HG03175 (cell line): ENCODE measurements at regions not wholly inside any gene's neighbourhood (a gene's known extent, or its start where the extent isn't known, plus 50 kb on each side); places are given as distances from the start of the nearest gene placed in this dataset.
"Not testable (repeated sequence)": the region's sequence is repeated elsewhere in the genome, so short reads cannot be mapped to it uniquely, and the experiment has no call there.

Source experiments
- ATAC-seq: cut with Tn5 transposase; IDR thresholded peaks from one replicate; pipeline ENCODE4 v1.9.1; 2021; ENCODE audit warnings: mild to moderate bottlenecking, moderate library complexity; ENCODE audit not compliant: unreplicated experiment

GRCh38 chr21:17348357-17348756, 164.5 kb upstream of the CXADR start:
- ATAC-seq, result no peak

GRCh38 chr21:17348849-17349248, 164.0 kb upstream of the CXADR start:
- no peak for ATAC-seq

- no peak for ATAC-seq
Measured at GRCh38 chr21:17351766-17352165, 161.1 kb upstream of the CXADR start.

GRCh38 chr21:17352996-17353655, 159.7 kb upstream of the CXADR start:
- no peak for ATAC-seq

- ATAC-seq, result no peak
Measured at GRCh38 chr21:17359781-17360180, 153.1 kb upstream of the CXADR start.

GRCh38 chr21:17368748-17369363, 144.0 kb upstream of the CXADR start:
- no peak for ATAC-seq

- no peak for ATAC-seq
Measured at GRCh38 chr21:17370263-17370662, 142.6 kb upstream of the CXADR start.

GRCh38 chr21:17370916-17371315, 141.9 kb upstream of the CXADR start:
- no peak for ATAC-seq

GRCh38 chr21:17371450-17371849, 141.4 kb upstream of the CXADR start:
- ATAC-seq, result no peak

GRCh38 chr21:17372200-17372599, 140.6 kb upstream of the CXADR start:
- ATAC-seq, result no peak

- ATAC-seq, result no peak
Measured at GRCh38 chr21:17386498-17386897, 126.3 kb upstream of the CXADR start.

GRCh38 chr21:17387030-17387617, 125.7 kb upstream of the CXADR start:
- ATAC-seq, result no peak

GRCh38 chr21:17388226-17388625, 124.6 kb upstream of the CXADR start:
- ATAC-seq, result no peak

GRCh38 chr21:17389311-17389710, 123.5 kb upstream of the CXADR start:
- ATAC-seq, result no peak

- no peak for ATAC-seq
Measured at GRCh38 chr21:17390569-17390968, 122.3 kb upstream of the CXADR start.

- ATAC-seq, result no peak
Measured at GRCh38 chr21:17391811-17392340, 121.0 kb upstream of the CXADR start.

GRCh38 chr21:17393413-17393812, 119.4 kb upstream of the CXADR start:
- no peak for ATAC-seq

GRCh38 chr21:17396948-17397347, 115.9 kb upstream of the CXADR start:
- ATAC-seq, result no peak

- no peak for ATAC-seq
Measured at GRCh38 chr21:17397703-17398102, 115.1 kb upstream of the CXADR start.

- not testable (repeated sequence) for ATAC-seq
Measured at GRCh38 chr21:17398954-17399353, 113.9 kb upstream of the CXADR start.

- no peak for ATAC-seq
Measured at GRCh38 chr21:17402937-17403336, 109.9 kb upstream of the CXADR start.

- ATAC-seq, result no peak
Measured at GRCh38 chr21:17406202-17406601, 106.6 kb upstream of the CXADR start.
